Thoracic aorta (tissue), 2 donors: ENCODE measurements at regions not wholly inside any gene's neighbourhood (a gene's known extent, or its start where the extent isn't known, plus 50 kb on each side); places are given as distances from the start of the nearest gene placed in this dataset.

Experiments
- ATAC-seq: fragments of 150-250 bp; one replicate; pipeline ENCODE4 v1.8.0; 2017; ENCODE audit warnings: low read depth; ENCODE audit not compliant: insufficient number of reproducible peaks, low FRiP score
- DNase-seq: peaks from one replicate; pipeline ENCODE4 v3.0.0-alpha.2; 2020; ENCODE audit warnings: low spot score
- H3K27ac ChIP-seq, 2 donors: fragments of 200-600 bp; sonication (generic); 1 replicate in 1 of 2; 2 replicates in 1 of 2; pipeline ENCODE4 v1.5.1; 2016; ENCODE audit warnings: mild to moderate bottlenecking in 2 of 2, moderate library complexity in 2 of 2
- H3K27me3 ChIP-seq: fragments of 200-600 bp; sonication (generic); replicated peaks from 2 replicates; pipeline ENCODE4 v1.6.0; 2016; ENCODE audit warnings: mild to moderate bottlenecking; ENCODE audit not compliant: insufficient read depth
- H3K36me3 ChIP-seq: fragments of 200-600 bp; sonication (generic); one replicate; pipeline ENCODE4 v1.5.1; 2016
- H3K4me1 ChIP-seq, 2 donors: fragments of 200-600 bp; sonication (generic); 1 replicate in 1 of 2; 2 replicates in 1 of 2; pipeline versions ENCODE4 v1.5.1 to v1.6.0; 2016; ENCODE audit warnings: low read depth in 2 of 2, mild to moderate bottlenecking in 1 of 2; ENCODE audit not compliant: control insufficient read depth in 1 of 2
- H3K4me3 ChIP-seq: fragments of 200-600 bp; sonication (generic); 2 replicates; pipeline ENCODE4 v1.5.1; 2016; ENCODE audit warnings: mild to moderate bottlenecking
- H3K9me3 ChIP-seq: fragments of 200-600 bp; sonication (generic); 2 replicates; pipeline ENCODE4 v1.5.1; 2016
- TF ChIP-seq, protein P1 (sequence below): fragments of 200-600 bp; sonication (generic); IDR thresholded peaks from one replicate; pipeline ENCODE4 v1.5.1; 2019; ENCODE audit warnings: antibody characterized with exemption

DNA sequence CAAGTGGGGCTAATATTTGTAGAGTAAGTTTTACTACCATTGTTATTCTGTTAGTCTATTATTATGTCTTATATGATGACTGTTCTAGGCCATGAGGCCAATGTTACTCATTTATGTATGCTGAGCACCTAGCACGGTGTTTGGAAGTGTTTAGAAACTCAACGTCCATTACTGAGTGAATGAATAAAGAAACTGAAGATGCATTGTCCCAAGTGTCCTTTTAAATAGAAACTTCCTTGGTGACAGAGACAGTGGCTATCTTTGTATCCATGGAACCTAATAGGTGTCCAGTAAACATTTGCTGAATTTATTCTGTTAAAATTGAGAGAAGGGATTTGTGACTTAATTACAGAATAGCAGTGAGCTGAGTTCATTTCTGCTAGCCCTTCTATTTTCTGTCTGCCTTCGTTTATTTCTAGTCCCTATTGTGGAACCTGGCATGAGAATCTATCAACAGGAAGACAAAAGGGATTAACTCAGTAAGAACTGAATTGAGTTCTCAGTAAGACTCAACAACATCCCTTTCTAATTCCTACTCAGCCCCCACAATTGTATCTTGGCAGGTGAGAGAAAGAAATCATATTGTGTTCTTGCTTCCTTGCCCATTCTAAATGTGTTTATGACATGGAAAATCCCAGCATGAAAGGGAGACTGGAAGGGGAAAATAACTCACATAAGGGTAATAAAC, 246.6 kb upstream of the LRRC3B start:
- TF ChIP-seq, protein P1, sequence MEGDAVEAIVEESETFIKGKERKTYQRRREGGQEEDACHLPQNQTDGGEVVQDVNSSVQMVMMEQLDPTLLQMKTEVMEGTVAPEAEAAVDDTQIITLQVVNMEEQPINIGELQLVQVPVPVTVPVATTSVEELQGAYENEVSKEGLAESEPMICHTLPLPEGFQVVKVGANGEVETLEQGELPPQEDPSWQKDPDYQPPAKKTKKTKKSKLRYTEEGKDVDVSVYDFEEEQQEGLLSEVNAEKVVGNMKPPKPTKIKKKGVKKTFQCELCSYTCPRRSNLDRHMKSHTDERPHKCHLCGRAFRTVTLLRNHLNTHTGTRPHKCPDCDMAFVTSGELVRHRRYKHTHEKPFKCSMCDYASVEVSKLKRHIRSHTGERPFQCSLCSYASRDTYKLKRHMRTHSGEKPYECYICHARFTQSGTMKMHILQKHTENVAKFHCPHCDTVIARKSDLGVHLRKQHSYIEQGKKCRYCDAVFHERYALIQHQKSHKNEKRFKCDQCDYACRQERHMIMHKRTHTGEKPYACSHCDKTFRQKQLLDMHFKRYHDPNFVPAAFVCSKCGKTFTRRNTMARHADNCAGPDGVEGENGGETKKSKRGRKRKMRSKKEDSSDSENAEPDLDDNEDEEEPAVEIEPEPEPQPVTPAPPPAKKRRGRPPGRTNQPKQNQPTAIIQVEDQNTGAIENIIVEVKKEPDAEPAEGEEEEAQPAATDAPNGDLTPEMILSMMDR: no peak
- no peak for DNase-seq
- no peak overlapping the region for H3K27ac ChIP-seq
- H3K4me3 ChIP-seq: no peak overlapping the region
- no peaks in the 10 kb centered on the region for H3K36me3 ChIP-seq
- no peaks in the 10 kb centered on the region for H3K9me3 ChIP-seq
- H3K4me1 ChIP-seq: no peaks in the 10 kb centered on the region
- no peak for ATAC-seq
- H3K27me3 ChIP-seq: no peaks in the 10 kb centered on the region

DNA sequence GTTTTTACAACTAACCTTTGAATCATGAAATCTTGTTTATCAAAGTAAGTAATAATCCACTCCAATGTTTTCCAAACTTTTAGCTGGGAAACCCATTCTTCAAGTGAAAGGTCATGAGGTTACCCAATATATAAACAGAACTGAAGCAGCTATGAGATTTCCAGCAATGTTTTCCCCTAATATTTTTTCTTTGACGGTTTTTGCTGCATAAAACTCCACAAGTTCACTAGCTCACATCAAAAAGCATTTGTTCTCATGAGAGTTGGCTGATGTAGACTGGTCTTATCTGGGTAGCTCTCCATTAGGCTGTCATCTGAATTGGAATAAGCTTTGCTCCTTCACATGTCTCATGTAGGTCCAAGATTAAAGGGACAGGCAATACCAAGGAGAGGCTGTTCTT, 241.2 kb upstream of the LRRC3B start:
- no peak for DNase-seq
- no peak for ATAC-seq
- Histone ChIP-seq H3K4me3 (no peak overlapping the region), H3K36me3 (no peaks in the 10 kb centered on the region), H3K27me3 (no peaks in the 10 kb centered on the region), H3K4me1 (no peaks in the 10 kb centered on the region), H3K27ac (no peak overlapping the region), H3K9me3 (no peaks in the 10 kb centered on the region)
- TF ChIP-seq, protein P1: no peak

DNA sequence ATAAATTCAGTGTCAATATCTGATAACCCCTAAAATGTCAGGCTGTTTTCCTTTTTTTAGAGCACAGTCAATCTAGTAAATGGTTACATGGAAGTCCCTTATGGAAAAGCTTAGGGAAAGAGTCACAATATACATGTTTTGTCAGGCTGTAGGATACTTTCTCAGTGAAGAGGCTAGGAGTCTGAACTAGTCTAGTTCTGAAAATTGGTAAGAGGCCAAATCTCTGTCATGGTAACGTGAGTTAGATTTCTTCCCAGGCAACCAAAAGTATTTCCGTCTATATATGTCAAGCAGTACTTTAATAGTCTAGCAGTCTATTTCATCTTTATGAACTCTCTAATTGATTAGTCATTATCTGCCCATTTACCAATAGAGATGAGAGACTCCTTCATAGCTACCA, 215.9 kb upstream of the LRRC3B start:
- TF ChIP-seq, protein P1: no peak
- H3K27me3 ChIP-seq: no peaks in the 10 kb centered on the region
- H3K4me1 ChIP-seq: no peaks in the 10 kb centered on the region
- H3K36me3 ChIP-seq: no peaks in the 10 kb centered on the region
- no peak for ATAC-seq
- no peak overlapping the region for H3K27ac ChIP-seq
- H3K9me3 ChIP-seq: no peaks in the 10 kb centered on the region
- no peak for DNase-seq
- no peak overlapping the region for H3K4me3 ChIP-seq

DNA sequence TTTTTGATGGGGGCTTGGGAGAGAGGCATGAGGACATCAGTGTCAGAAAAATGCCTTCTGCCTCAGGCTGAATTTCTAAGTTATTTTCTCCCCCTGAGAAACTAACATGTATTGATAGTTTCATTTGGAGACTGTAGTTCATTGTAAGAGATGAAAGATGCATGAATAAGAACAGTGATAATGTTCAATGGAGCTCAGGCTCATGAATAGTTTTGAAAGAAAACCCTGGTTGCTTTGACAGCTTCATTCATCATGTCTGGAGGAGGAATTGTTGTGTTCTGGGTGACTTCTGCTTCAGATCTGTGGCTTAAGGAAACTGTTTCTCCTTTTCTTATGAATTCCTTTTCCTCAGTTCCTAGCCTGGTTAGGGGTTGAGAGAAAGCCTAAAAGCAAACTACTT, 204.0 kb upstream of the LRRC3B start:
- TF ChIP-seq, protein P1: no peak
- H3K9me3 ChIP-seq: no peaks in the 10 kb centered on the region
- H3K27ac ChIP-seq: no peak overlapping the region
- no peak for ATAC-seq
- H3K36me3 ChIP-seq: no peaks in the 10 kb centered on the region
- H3K4me3 ChIP-seq: no peak overlapping the region
- no peak for DNase-seq
- no peaks in the 10 kb centered on the region for H3K4me1 ChIP-seq
- H3K27me3 ChIP-seq: no peaks in the 10 kb centered on the region

DNA sequence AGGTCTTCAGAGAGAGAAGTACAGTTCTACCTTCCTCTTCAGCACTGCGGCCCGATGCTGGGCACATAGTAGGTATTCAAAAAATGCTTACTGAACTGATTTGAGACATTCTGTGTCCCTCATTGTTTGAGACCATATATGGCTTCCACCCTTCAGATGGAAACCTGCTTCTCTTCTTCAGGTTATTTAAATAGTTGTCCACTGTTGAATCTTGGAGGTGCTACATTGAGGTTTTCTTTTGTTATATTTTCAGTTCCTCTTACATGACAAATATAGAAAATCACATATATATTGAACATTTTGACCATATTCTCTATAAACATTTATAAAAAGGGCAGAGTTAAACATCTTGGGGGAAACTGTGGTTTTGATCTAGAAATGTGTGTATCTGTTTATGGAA, 200.2 kb upstream of the LRRC3B start:
- TF ChIP-seq, protein P1: no peak
- H3K27me3 ChIP-seq: no peaks in the 10 kb centered on the region

More for the DNA sequence above, 200.2 kb upstream of the LRRC3B start:
- ATAC-seq (no peak), DNase-seq (no peak)
- H3K27ac ChIP-seq: no peak overlapping the region
- no peak overlapping the region for H3K4me3 ChIP-seq
- no peaks in the 10 kb centered on the region for H3K4me1 ChIP-seq
- H3K9me3 ChIP-seq: no peaks in the 10 kb centered on the region
- H3K36me3 ChIP-seq: no peaks in the 10 kb centered on the region
